ENCODE measurements at regions not wholly inside any gene's neighbourhood (a gene's known extent, or its start where the extent isn't known, plus 50 kb on each side); places are given as distances from the start of the nearest gene placed in this dataset.

DNA sequence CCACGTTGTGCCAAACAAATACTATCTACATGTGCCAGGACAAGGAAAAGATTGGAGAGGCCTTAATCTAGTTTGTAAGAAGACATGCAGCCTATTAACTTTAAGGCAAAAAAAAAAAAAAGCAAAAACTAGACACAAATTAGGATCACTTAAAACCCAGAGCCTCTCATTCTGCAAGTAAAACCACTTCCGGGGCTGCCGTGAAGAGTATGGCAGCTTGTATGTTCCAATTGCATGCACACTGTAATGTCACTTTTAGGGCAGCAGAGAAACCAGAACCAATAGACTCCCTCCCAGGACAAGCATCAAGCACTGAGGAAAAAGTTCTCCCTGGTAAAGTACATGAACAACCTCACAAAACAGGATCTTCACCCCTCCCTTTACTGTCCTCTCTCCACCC is 70.6 kb downstream of the RSL24D1 start:
- TF ChIP-seq, protein P1, sequence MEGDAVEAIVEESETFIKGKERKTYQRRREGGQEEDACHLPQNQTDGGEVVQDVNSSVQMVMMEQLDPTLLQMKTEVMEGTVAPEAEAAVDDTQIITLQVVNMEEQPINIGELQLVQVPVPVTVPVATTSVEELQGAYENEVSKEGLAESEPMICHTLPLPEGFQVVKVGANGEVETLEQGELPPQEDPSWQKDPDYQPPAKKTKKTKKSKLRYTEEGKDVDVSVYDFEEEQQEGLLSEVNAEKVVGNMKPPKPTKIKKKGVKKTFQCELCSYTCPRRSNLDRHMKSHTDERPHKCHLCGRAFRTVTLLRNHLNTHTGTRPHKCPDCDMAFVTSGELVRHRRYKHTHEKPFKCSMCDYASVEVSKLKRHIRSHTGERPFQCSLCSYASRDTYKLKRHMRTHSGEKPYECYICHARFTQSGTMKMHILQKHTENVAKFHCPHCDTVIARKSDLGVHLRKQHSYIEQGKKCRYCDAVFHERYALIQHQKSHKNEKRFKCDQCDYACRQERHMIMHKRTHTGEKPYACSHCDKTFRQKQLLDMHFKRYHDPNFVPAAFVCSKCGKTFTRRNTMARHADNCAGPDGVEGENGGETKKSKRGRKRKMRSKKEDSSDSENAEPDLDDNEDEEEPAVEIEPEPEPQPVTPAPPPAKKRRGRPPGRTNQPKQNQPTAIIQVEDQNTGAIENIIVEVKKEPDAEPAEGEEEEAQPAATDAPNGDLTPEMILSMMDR (conservative IDR thresholded peaks at IDR 0.05): no peak
- TF ChIP-seq ZFX (IDR thresholded peaks at IDR 0.05): no peak
